GM10266 (cell line): ENCODE measurements at regions not wholly inside any gene's neighbourhood (a gene's known extent, or its start where the extent isn't known, plus 50 kb on each side); places are given as distances from the start of the nearest gene placed in this dataset.

ENCODE experiments used
- DNase-seq: peaks from one replicate; pipeline ENCODE4 v3.0.0; 2012; ENCODE audit errors: extremely low spot score
- TF ChIP-seq, protein P1 (sequence below): IDR thresholded peaks from 2 replicates; pipeline ENCODE4 v1.5.1; 2012; ENCODE audit warnings: mild to moderate bottlenecking, low read depth; ENCODE audit not compliant: control insufficient read depth, insufficient read depth; ENCODE audit errors: missing control alignments

DNA sequence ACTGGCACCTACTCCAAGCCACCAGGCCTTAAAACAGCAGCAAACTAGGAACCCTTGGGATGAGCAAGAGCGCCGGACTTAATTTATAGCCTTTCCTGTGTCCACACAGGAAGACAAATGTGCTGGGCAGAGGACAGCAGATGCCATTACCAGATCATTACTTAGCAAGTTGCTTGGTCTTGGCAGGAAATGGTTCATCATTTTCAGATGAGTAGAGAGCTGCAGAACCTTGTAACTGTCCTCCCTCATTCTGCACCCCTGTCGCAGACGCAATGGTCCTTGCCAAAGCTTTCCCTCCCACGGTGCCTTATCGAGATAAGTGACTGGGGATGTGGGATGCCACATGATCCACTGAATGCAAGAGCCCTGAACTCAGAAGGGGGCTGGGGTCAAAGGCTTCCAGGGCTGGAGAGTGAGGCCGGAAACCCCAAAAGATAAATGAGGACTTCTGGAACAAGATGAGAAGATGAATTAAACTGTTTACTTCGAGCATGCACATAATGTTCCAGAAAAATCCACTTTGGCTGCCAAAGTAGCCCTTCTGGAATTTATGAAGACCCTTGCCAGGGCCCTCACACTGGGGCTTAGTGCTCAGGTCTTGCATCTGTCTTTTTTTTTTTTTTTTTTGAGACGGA is 145.6 kb upstream of the ZNF32 start:
- TF ChIP-seq, protein P1, sequence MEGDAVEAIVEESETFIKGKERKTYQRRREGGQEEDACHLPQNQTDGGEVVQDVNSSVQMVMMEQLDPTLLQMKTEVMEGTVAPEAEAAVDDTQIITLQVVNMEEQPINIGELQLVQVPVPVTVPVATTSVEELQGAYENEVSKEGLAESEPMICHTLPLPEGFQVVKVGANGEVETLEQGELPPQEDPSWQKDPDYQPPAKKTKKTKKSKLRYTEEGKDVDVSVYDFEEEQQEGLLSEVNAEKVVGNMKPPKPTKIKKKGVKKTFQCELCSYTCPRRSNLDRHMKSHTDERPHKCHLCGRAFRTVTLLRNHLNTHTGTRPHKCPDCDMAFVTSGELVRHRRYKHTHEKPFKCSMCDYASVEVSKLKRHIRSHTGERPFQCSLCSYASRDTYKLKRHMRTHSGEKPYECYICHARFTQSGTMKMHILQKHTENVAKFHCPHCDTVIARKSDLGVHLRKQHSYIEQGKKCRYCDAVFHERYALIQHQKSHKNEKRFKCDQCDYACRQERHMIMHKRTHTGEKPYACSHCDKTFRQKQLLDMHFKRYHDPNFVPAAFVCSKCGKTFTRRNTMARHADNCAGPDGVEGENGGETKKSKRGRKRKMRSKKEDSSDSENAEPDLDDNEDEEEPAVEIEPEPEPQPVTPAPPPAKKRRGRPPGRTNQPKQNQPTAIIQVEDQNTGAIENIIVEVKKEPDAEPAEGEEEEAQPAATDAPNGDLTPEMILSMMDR: no peak
- no peak for DNase-seq

DNA sequence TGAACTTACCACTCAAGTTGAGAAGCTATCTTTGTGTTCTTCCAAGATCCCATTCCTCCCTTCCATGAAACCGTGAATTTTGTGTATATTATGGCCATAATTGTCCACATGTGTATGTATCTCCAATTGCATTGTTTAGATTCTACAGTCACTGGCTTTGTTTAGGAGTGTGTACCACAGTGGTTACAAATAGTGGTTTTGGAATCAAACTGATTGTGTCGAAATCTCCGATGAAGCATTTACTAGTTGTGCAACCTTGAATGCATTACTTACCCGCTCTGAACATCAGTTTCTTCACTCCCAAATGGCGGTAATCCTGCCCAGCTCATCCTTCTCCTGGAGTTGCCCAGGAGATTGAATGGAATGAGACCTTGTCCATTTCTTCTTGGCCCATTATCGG is 145.0 kb upstream of the ZNF32 start:
- no peak for DNase-seq
- TF ChIP-seq, protein P1: no peak

DNA sequence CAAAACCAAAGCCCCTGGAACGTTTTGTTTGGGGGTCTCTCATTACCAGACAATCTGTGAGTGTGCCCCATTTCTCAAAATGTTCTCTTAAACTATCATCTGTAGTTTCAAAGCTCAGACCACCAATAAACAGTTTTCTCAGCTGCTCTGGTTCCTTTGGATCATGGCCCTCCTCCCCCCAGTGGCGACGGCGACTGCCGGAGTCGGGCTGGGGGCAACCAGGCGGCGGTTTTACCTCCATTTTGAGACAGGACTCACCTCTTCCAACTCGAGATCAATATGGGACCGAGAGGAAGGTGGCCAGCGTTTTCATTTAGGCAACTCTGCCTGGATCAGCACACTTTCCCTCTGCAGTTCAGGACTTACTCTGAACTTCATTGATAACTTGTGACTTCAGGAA is 141.5 kb upstream of the ZNF32 start:
- TF ChIP-seq, protein P1: no peak
- DNase-seq: no peak

DNA sequence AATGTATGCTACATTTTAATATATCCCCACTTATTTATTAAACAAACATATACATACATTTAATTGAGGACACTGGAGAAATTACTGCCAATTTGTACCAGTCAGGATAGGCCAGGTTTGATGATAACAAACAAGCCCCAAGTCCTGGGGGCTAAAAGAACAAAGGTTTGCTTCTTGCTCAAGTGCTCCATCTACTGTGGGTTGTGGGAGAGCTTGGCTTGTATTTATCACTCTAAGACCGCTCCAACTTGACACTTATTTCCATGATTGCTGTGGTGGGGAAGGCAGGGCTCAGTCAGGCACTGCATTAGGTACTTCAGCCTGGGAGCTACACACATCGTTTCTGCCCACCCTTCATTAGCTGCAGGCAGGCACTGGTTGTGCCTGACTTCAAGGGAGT is 136.6 kb upstream of the ZNF32 start:
- DNase-seq: no peak
- TF ChIP-seq, protein P1: peak; percentile 14

GRCh38 chr10:43782814-43783213 is 134.1 kb upstream of the ZNF32 start:
- TF ChIP-seq, protein P1: no peak
- DNase-seq: no peak

DNA sequence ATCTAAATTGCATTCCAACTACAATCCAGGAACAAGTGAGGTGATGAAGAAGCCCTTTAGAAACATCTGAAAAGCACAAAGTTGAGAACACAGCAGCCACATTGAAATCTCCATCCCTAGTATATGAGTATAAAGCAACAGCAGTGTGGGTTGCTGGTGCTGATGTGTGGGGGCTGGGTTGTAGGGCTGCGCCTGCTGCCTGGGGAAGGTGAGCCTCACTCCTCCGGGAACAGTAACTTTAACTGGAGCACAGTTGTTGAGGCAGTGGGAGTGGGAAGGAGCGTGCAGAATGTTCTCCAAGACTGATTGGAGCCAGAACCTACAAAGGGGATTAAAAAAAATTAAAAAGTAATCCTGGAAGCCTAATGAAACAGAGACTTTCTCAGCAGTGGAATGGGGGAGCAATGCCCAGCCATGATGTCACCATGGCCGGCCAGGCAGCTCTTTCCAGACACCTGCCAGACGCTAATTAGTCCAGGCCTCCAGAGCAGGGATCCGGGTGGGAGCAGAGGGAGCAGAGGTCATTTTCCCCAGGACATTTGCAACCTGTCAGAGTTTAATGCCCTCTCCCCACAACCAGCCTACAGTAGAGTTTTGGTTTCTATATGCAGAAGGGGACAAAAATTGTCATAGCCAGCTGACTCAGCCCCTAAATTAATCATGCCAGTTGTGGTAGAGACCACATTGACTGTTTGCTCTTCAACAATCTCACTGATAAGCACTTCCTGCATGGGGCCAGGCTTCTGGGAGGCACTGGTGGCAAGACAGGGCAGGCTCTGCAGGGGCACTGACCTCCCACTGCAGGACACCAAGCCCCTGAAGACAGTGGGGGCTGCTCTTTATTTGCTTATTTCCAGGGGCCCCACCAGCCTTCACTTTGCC is 133.0 kb upstream of the ZNF32 start:
- DNase-seq: no peak
- TF ChIP-seq, protein P1: no peak

DNA sequence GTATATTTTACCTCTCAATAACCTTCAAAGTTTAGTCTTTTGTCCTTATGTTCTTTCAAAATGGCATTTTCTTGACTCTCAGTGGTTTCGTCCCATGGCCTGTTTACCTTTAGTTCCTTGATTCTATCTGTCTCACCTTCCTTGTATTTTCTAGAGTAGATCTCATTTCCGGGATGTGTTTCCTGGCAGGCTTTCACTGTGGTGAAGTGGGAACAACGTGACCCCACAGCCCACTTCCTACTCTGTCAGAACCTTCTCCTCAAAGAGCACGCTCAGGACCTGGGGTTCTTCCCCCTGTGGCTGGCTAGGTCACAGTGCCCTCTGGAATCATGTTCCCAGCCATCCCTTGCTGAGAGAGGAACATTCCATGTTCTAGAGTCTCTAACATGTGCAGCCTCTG is 129.9 kb upstream of the ZNF32 start:
- no peak for DNase-seq
- TF ChIP-seq, protein P1: no peak
